ENCODE measurements at regions not wholly inside any gene's neighbourhood (a gene's known extent, or its start where the extent isn't known, plus 50 kb on each side); places are given as distances from the start of the nearest gene placed in this dataset.

- no peak for DNase-seq
Measured at GRCh38 chr22:47561115-47561675, 798.7 kb downstream of the TBC1D22A start.

GRCh38 chr22:47558828-47559700 is 796.6 kb downstream of the TBC1D22A start:
- no peak for DNase-seq

GRCh38 chr22:47556473-47556872 is 794.0 kb downstream of the TBC1D22A start:
- DNase-seq = no peak

GRCh38 chr22:47553436-47553835 is 791.0 kb downstream of the TBC1D22A start:
- DNase-seq = no peak

GRCh38 chr22:47552541-47553205 is 790.2 kb downstream of the TBC1D22A start:
- DNase-seq = no peak

- no peak for DNase-seq
Measured at GRCh38 chr22:47552024-47552423, 789.6 kb downstream of the TBC1D22A start.

- DNase-seq = no peak
Measured at GRCh38 chr22:47551431-47551775, 789.0 kb downstream of the TBC1D22A start.

- DNase-seq = no peak
Measured at GRCh38 chr22:47550524-47551430, 788.3 kb downstream of the TBC1D22A start.

GRCh38 chr22:47549741-47550340 is 787.4 kb downstream of the TBC1D22A start:
- DNase-seq = no peak

- no peak for DNase-seq
Measured at GRCh38 chr22:47548953-47549740, 786.7 kb downstream of the TBC1D22A start.

- DNase-seq = no peak
Measured at GRCh38 chr22:47547881-47548650, 785.6 kb downstream of the TBC1D22A start.

- no peak for DNase-seq
Measured at GRCh38 chr22:47547239-47547661, 784.8 kb downstream of the TBC1D22A start.

GRCh38 chr22:47544696-47545095 is 782.2 kb downstream of the TBC1D22A start:
- DNase-seq = no peak

GRCh38 chr22:47543447-47543846 is 781.0 kb downstream of the TBC1D22A start:
- no peak for DNase-seq

- no peak for DNase-seq
Measured at GRCh38 chr22:47540011-47540410, 777.6 kb downstream of the TBC1D22A start.

GRCh38 chr22:47539374-47539773 is 776.9 kb downstream of the TBC1D22A start:
- no peak for DNase-seq

- DNase-seq = no peak
Measured at GRCh38 chr22:47535681-47536080, 773.2 kb downstream of the TBC1D22A start.

- DNase-seq = no peak
Measured at GRCh38 chr22:47534804-47535410, 772.5 kb downstream of the TBC1D22A start.

- no peak for DNase-seq
Measured at GRCh38 chr22:47533961-47534803, 771.7 kb downstream of the TBC1D22A start.
